ENCODE measurements at regions not wholly inside any gene's neighbourhood (a gene's known extent, or its start where the extent isn't known, plus 50 kb on each side); places are given as distances from the start of the nearest gene placed in this dataset.

DNA sequence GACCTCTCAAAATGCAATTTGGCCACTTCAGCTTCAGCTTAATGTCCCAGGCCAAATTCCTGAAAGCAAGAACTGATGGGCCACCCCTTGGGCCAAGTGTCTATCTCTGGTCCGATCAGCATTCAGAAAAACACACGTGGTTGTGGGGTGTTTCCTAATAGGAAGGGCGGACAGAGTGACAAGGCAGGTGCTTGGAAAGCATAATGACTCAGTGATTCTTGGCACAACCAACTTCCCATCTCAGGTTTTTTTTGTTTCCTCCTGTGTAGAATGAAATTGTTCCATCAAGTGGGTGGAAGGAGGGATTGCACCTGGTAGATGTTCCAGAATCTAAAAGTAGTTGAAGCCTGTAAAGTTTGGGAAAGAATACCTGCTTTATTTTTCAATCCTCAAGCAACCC lies 155.6 kb downstream of the HS3ST2 start:
- no peak for TF ChIP-seq GATA2 (IDR thresholded peaks at IDR 0.05; ENCODE audit: low read depth, low read length)
- no peak for TF ChIP-seq GATA3 (IDR thresholded peaks at IDR 0.05; ENCODE audit: low read depth, low read length)

All from SH-SY5Y (cell line).